C4-2B (cell line): ENCODE measurements at regions not wholly inside any gene's neighbourhood (a gene's known extent, or its start where the extent isn't known, plus 50 kb on each side); places are given as distances from the start of the nearest gene placed in this dataset.

Experiments
- H3K27ac ChIP-seq: fragments of 450-650 bp; 2 replicates; pipeline ENCODE4 v1.5.1; 2017
- ZFX ChIP-seq: fragments of 450-650 bp; IDR thresholded peaks from 2 replicates; pipeline ENCODE4 v1.6.1; 2017
- TF ChIP-seq, protein P1 (sequence below): fragments of 450-650 bp; conservative IDR thresholded peaks from 2 replicates; pipeline ENCODE4 v1.5.1; 2017; ENCODE audit warnings: mild to moderate bottlenecking

DNA sequence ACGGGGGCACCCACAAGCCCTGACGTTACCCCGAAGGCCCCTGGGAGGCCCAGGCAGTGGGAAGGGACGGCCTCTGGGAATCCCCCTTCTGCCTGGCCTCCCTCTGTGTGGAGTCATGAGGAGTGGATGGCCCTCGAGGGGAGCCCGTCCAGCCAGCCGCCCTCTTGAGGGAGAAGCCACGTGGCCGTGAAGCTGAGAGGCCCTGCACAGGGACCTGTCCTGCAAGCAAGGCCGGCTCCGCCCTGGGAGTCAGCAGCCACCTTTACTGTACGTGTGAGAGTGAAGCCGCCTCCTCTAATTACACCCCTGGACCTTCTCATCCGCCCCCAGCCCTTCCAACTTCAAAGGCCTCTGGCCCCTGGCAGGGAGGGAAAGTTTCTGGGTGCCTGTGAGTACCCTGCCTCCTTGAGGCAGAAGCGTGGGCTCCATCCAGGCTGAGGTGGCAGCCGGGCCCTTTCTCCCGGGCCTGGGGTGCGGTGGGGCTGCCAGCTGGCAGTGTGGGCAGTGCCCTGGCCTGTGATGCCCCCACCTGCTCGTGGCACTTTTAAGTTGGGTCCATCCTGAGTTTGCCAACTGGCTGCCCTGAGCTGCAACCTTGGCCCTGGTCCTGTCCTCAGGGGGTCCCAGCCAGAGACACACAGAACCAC is 55.9 kb upstream of the EGFL7 start:
- no peak for TF ChIP-seq ZFX
- TF ChIP-seq, protein P1, sequence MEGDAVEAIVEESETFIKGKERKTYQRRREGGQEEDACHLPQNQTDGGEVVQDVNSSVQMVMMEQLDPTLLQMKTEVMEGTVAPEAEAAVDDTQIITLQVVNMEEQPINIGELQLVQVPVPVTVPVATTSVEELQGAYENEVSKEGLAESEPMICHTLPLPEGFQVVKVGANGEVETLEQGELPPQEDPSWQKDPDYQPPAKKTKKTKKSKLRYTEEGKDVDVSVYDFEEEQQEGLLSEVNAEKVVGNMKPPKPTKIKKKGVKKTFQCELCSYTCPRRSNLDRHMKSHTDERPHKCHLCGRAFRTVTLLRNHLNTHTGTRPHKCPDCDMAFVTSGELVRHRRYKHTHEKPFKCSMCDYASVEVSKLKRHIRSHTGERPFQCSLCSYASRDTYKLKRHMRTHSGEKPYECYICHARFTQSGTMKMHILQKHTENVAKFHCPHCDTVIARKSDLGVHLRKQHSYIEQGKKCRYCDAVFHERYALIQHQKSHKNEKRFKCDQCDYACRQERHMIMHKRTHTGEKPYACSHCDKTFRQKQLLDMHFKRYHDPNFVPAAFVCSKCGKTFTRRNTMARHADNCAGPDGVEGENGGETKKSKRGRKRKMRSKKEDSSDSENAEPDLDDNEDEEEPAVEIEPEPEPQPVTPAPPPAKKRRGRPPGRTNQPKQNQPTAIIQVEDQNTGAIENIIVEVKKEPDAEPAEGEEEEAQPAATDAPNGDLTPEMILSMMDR = no peak
- H3K27ac ChIP-seq = 0 out of 2 replicates have a peak overlapping the region, but pooled peaks have one; percentile 1

DNA sequence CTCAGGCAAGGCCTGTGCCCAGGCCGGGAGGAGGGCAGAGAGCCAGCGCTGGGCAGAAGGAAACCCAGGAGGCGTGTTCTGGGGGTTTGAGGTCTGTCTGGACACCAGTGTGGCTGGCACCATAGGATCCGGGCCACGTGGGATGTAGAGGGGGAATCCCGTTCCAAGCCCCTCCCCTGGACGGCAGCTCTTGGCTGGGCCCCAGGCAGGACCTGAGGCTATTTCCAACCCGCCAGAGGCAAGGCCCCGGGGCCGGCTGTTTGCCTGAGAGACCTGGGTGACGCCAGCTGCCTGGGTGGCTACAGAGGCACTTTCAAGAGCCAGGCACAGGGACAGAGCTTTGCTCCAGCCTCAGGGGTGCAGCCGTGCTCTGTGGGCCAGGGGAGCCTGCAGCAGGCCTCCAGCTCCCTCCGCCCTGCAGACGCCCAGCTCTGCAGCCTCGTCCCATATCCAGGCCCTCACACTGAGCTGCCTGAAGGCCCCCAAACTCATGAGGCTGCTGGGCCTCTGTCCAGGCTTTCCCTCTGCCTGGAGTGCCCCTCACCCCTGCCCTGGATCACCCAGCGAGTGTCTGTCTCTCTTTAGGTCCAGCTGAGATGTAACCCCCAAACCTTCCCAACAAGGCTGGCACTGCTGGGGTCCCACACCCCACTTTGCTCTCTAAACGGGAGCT is 56.6 kb upstream of the EGFL7 start:
- no peak for TF ChIP-seq ZFX
- H3K27ac ChIP-seq = 0 out of 2 replicates have a peak overlapping the region, but pooled peaks have one; percentile 1

DNA sequence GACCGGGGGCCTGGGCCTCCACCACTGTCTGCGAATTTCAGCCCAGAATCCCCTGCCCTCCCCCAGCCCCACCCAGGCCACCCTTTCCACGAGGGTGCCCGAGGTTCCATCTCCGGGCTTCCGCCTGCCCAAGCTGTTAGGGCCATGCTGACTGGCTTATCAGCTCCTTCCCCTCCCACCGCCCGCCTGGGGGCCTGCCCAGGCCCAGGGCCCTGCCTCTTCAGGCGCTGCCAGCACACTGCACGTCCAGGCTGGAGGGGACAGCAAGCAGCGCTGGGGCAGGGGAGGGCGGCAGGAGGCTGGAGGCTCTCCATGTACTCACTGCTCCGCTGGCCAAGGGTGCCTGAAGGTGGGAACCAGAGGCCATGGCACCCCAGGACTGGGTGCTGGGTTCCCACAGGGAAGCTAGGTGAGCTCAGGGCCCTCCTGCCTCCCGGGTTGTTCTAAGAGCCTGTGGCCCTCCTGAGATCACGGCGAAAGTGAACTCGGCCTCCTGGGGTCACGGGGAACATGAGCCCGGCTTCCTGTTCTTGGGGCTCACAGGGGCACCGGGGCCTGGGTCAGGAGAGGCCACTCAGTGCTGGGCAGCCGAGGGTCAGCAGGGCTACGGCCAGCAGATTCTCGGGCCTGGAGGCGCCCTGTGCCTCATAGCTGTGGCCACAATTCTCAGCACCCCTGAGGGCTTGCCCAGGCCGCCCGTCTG is 57.7 kb upstream of the EGFL7 start:
- TF ChIP-seq, protein P1 = no peak
- no peak for TF ChIP-seq ZFX

DNA sequence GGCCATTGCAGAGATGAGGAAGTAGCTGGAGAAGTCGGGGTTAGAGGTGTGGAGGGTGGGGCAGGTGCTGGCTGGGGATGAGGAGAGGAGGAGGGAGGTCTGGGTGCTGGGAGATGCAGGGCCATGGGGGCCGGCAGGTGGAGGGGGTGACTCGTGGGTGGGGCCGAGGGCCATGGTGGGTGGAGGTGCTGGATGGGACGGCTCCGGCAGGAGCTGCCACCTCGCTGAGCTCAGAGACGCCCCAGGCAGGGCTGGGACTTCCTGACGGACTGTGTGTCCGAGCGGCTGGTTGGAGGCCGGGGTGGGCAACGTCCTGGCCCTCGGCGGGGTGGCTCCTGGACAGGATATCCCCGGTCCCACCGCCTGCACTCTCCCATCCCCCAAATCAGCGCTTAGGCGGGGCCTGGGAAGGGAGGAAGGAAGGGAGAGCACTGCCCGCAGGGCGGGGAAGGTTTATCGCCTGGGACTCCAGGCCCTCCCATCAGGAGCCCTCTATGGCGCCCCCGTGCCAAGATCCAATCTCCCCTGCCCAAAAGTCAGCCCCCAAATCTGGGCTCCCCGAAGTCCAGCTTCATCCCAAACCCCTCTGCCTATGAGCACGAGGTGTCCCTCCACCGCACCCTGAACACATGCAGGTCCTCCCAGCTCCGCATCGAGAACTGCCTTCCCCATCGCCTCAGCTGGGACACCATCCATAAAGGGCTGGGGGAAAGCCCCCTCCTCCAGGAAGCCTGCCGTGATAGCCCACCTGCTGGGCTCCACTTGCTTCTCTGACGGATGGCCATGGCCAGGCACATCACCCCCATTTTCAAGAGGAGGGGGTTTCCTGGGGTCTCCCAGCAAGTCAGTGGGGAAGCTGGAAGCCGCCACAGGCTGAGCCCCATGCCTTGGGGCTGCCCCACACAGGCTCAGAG is 58.3 kb upstream of the NOTCH1 start:
- TF ChIP-seq, protein P1 = no peak
- TF ChIP-seq ZFX = no peak
- H3K27ac ChIP-seq = no peak overlapping the region

More for the DNA sequence above, 57.7 kb upstream of the EGFL7 start:
- no peak overlapping the region for H3K27ac ChIP-seq

DNA sequence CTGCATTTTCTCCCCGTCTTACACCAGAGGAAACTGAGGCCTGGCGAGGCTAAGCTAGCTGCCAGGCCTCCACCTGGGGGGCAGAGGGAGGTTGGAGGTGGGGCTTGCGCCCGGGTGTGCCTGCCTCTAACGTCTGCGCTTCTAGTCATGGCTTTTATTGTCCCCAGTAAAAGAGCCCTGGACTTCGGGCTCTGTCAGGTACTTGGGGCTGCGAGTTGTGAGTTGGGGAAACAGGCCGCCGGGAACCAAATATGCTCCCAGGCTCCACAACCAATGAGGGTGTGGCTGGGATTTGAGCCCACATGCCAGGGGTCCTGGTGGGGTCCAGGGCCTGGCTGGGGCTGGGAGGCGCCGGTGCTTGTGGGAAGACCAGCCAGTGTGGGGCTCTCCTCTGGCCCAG is 57.4 kb upstream of the NOTCH1 start:
- H3K27ac ChIP-seq = no peak overlapping the region
- no peak for TF ChIP-seq ZFX
- TF ChIP-seq, protein P1 = no peak

DNA sequence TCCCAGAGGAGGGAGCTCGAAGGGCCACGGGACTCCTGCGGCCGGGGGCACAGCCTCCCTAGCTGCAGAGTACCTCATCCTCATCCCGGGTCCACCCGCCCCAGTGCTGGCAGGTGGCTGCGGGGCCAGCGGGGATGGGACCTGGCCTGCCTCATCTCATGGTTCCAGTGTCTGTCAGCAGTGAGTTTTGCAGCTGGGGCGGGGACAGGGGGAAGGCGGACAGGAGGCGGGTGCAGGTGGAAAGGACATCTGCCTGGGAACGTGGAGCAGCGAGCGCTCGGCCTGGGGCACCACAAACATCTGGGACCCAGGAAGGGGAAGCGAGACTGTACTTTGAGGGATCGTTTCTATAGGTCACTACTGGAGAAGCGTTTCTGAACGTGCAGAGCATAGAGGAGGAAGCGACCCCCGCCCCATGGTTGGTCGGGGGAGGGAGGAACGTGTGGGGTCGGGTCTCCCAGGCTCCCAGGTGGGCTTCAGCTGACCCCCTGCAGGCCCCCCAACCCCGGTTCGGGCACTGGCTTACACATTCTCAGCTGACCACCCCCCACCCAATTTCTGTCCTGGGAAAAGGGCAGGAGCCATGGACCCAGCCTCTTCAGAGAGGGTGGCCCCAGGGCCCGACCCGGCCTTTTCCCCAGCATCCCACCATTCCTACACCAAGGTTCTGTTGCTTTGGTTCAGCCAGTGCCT is 56.5 kb upstream of the NOTCH1 start:
- 0 out of 2 replicates have a peak overlapping the region, but pooled peaks have one; percentile 2 for H3K27ac ChIP-seq
- TF ChIP-seq, protein P1 = no peak
- TF ChIP-seq ZFX = no peak

DNA sequence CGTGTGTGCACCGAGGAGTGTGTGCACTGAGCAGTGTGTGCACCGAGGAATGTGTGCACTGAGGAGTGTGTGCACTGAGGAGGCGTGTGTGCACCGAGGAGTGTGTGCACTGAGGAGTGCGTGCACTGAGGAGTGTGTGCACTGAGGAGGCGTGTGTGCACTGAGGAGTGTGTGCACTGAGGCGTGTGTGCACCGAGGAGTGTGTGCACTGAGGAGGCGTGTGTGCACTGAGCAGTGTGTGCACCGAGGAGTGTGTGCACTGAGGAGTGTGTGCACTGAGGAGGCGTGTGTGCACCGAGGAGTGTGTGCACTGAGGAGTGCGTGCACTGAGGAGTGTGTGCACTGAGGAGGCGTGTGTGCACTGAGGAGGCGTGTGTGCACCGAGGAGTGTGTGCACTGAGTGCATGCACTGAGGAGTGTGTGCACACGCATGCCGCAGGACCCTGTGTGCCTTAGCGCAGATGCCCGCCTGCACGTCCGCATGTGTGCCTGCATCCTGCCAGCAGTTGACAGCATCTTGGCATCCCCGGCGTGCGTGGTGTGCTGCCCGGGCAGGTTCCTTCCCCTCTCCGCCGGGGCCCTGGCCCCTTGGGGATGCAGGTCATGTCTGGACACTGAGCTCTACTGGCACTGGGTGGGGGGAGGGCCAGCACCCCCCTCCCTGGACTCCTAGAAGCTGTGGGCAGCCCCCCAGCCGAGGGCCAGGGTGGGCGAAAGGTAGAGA is 55.6 kb upstream of the NOTCH1 start:
- H3K27ac ChIP-seq = 0 out of 2 replicates have a peak overlapping the region, but pooled peaks have one; percentile 2
